Small intestine (tissue), 7 donors: ENCODE measurements at regions not wholly inside any gene's neighbourhood (a gene's known extent, or its start where the extent isn't known, plus 50 kb on each side); places are given as distances from the start of the nearest gene placed in this dataset.

Experiments
- DNase-seq, 2 donors: peaks; one replicate each; pipeline versions ENCODE4 v3.0.0 to v3.0.0-alpha.2; 2013
- FAIRE-seq: peaks from 2 replicates; lab custom pipeline; 2012; peaks lifted over from hg19 to GRCh38; lab: Jason Lieb, UNC
- H3K27ac ChIP-seq, 3 donors: one replicate each; pipeline ENCODE4 v1.5.1; 2013; ENCODE audit warnings: low read length in 2 of 3, mild to moderate bottlenecking in 2 of 3, control low read depth in 1 of 3, inconsistent platforms in 1 of 3, low read depth in 1 of 3, moderate library complexity in 1 of 3
- H3K27me3 ChIP-seq, 3 donors: one replicate each; pipeline ENCODE4 v1.6.1; 2013; ENCODE audit warnings: low read length in 3 of 3, inconsistent platforms in 1 of 3; ENCODE audit not compliant: control insufficient read depth in 3 of 3, insufficient read depth in 3 of 3
- H3K36me3 ChIP-seq, 3 donors: one replicate each; pipeline ENCODE4 v1.6.1; 2013; ENCODE audit warnings: low read length in 3 of 3, inconsistent platforms in 1 of 3, low read depth in 1 of 3, mild to moderate bottlenecking in 1 of 3, moderate library complexity in 1 of 3; ENCODE audit not compliant: control insufficient read depth in 3 of 3, insufficient read depth in 2 of 3
- H3K4me1 ChIP-seq, 3 donors: one replicate each; pipeline ENCODE4 v1.6.1; 2013; ENCODE audit warnings: low read length in 2 of 3, inconsistent platforms in 1 of 3, low read depth in 1 of 3, mild to moderate bottlenecking in 1 of 3, moderate library complexity in 1 of 3; ENCODE audit not compliant: control insufficient read depth in 3 of 3, insufficient read depth in 2 of 3
- H3K4me3 ChIP-seq, 3 donors: one replicate each; pipeline ENCODE4 v1.5.1; 2013; ENCODE audit warnings: low read length in 3 of 3, control low read depth in 1 of 3, inconsistent platforms in 1 of 3, low read depth in 1 of 3, mild to moderate bottlenecking in 1 of 3, moderate library complexity in 1 of 3
- H3K9me3 ChIP-seq, 2 donors: one replicate each; pipeline ENCODE4 v1.6.1; 2013; ENCODE audit warnings: low read depth in 1 of 2, low read length in 1 of 2; ENCODE audit not compliant: control insufficient read depth in 2 of 2, insufficient read depth in 1 of 2
- WGBS, 3 donors: extraction: QIAGEN DNeasy Blood & Tissue Kit; methylation state at CpG; one replicate each; pipeline ENCODE4 v1.1.7; 2013; 5-methylcytosine and 5-hydroxymethylcytosine counted together
- donor health status: healthy with polysubstance abuse.
- donor health status: control.
- donor health status: control.
- donor health status: Bipolar disorder and iron deficiency.
- donor health status: healthy.

DNA sequence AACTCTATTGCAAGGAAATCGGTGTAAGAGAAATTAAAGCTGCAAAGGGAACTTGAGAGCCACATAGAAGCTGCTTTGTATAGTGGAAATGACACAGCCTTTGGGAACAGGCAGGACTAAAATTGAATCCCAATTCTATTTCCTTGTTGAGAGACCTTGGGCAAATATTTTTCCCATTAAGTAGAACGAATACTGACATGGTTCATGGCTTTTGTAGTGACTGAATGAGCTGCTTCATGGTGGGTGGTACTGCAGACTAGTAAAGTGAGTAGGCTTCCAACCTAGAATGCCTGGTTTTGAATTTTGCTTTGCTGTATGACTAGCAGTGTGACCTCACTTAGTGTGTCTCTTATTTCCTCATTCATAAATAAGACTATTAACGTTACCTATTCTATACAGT is 182.2 kb upstream of the KCNIP4 start:
- Histone ChIP-seq H3K4me1 (no peaks in the 10 kb centered on the region), H3K9me3 (no peaks in the 10 kb centered on the region), H3K27ac (no peak overlapping the region), H3K36me3 (no peaks in the 10 kb centered on the region), H3K27me3 (no peaks in the 10 kb centered on the region), H3K4me3 (no peak overlapping the region)
- DNase-seq (no peak), FAIRE-seq (no peak)
- WGBS, 3 donors, result 73 to 82% (median 74%) methylated on average over 3 of the region's 3 CpGs

- FAIRE-seq (no peak), DNase-seq (peak; percentile 21 to 50)
- H3K4me3 ChIP-seq, result no peak overlapping the region
- WGBS, 3 donors, result 16 to 27% (median 25%) methylated on average over 12 of the region's 12 CpGs
- H3K4me1 ChIP-seq, result no peaks in the 10 kb centered on the region
- no peaks in the 10 kb centered on the region for H3K9me3 ChIP-seq
- H3K36me3 ChIP-seq, result no peaks in the 10 kb centered on the region
- H3K27ac ChIP-seq, result no peak overlapping the region
- H3K27me3 ChIP-seq, result no peaks in the 10 kb centered on the region
These were observed 181.0 kb upstream of the KCNIP4 start for GRCh38 chr4:22129454-22130029.

DNA sequence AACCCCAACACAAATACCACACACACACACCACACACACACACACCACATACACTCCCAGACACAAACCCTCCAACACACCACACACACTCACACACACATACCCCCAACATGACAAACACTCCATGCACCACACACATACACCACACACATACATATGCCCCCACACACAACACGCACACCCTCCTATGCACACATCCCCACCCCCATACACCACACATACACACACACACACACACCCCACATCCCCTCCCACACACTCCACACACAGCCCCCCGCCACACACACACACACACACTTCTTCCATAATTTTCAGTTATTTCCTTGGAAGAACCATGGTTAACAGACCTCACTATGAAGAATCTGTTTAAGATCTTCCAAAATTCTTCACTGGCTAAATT is 173.5 kb upstream of the KCNIP4 start:
- Histone ChIP-seq H3K4me1 (no peaks in the 10 kb centered on the region), H3K27me3 (no peaks in the 10 kb centered on the region), H3K27ac (no peak overlapping the region), H3K9me3 (peaks cover 0 to 7% of the 10 kb centered on the region in 2 donors), H3K4me3 (no peak overlapping the region), H3K36me3 (no peaks in the 10 kb centered on the region)
- FAIRE-seq (no peak), DNase-seq (no peak)
- WGBS, 3 donors, result 91 to 95% (median 93%) methylated on average over 2 of the region's 2 CpGs

- FAIRE-seq (no peak), DNase-seq (no peak)
- WGBS, 3 donors, result 59 to 84% (median 71%) methylated on average over 2 of the region's 2 CpGs
These were observed 166.7 kb upstream of the KCNIP4 start for GRCh38 chr4:22115262-22115661.

GRCh38 chr4:22103768-22104167 is 155.2 kb upstream of the KCNIP4 start:
- H3K27me3 ChIP-seq, result no peaks in the 10 kb centered on the region

More at GRCh38 chr4:22115262-22115661, 166.7 kb upstream of the KCNIP4 start:
- H3K36me3 ChIP-seq, result no peaks in the 10 kb centered on the region
- no peaks in the 10 kb centered on the region for H3K9me3 ChIP-seq
- no peaks in the 10 kb centered on the region for H3K27me3 ChIP-seq
- no peak overlapping the region for H3K27ac ChIP-seq
- no peaks in the 10 kb centered on the region for H3K4me1 ChIP-seq
- no peak overlapping the region for H3K4me3 ChIP-seq

GRCh38 chr4:22099896-22100295 is 151.3 kb upstream of the KCNIP4 start:
- FAIRE-seq (no peak), DNase-seq (no peak)
- no peak overlapping the region for H3K27ac ChIP-seq
- 80 to 86% (median 85%) methylated on average over 2 of the region's 2 CpGs for WGBS, 3 donors
- H3K4me1 ChIP-seq, result no peaks in the 10 kb centered on the region
- no peaks in the 10 kb centered on the region for H3K9me3 ChIP-seq
- H3K27me3 ChIP-seq, result no peaks in the 10 kb centered on the region
- H3K36me3 ChIP-seq, result no peaks in the 10 kb centered on the region
- H3K4me3 ChIP-seq, result no peak overlapping the region

More at GRCh38 chr4:22103768-22104167, 155.2 kb upstream of the KCNIP4 start:
- DNase-seq, result no peak
- no peak overlapping the region for H3K27ac ChIP-seq
- no peaks in the 10 kb centered on the region for H3K9me3 ChIP-seq
- no peaks in the 10 kb centered on the region for H3K4me1 ChIP-seq
- no peak for FAIRE-seq
- WGBS, 3 donors, result 19 to 53% (median 28%) methylated on average over 2 of the region's 2 CpGs
- no peak overlapping the region for H3K4me3 ChIP-seq
- H3K36me3 ChIP-seq, result no peaks in the 10 kb centered on the region

GRCh38 chr4:22097596-22097995 is 149.0 kb upstream of the KCNIP4 start:
- H3K9me3 ChIP-seq, result no peaks in the 10 kb centered on the region
- 78 to 82% (median 79%) methylated on average over 2 of the region's 2 CpGs for WGBS, 3 donors
- H3K4me1 ChIP-seq, result no peaks in the 10 kb centered on the region
- no peak overlapping the region for H3K27ac ChIP-seq
- no peaks in the 10 kb centered on the region for H3K36me3 ChIP-seq
- H3K27me3 ChIP-seq, result no peaks in the 10 kb centered on the region
- DNase-seq, result no peak
- H3K4me3 ChIP-seq, result no peak overlapping the region
- no peak for FAIRE-seq

GRCh38 chr4:22094217-22094616 is 145.6 kb upstream of the KCNIP4 start:
- no peaks in the 10 kb centered on the region for H3K27me3 ChIP-seq
- FAIRE-seq (no peak), DNase-seq (no peak)
- no peaks in the 10 kb centered on the region for H3K9me3 ChIP-seq
- no peak overlapping the region for H3K4me3 ChIP-seq
- no peak overlapping the region for H3K27ac ChIP-seq
- H3K36me3 ChIP-seq, result no peaks in the 10 kb centered on the region
- H3K4me1 ChIP-seq, result no peaks in the 10 kb centered on the region

DNA sequence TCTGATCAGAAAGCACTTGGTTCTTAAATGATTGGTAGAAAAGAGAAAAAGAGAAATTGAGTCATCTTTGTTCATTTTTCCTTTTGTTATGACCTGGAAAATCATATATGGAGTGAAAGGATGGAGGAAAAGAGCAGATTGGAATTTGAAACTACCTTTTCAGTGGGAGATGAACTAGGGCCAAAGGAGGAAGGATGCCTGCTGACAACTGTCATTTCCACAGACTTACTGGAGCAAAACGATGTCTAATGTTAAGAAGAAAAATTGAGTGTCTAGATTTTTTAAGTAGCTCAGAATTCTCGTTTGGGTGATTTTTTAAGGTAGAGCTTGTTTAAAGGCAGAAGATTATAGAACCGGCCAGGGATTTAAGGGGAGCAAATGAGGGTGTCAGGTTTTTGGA is 144.6 kb upstream of the KCNIP4 start:
- no peak overlapping the region for H3K27ac ChIP-seq
- no peaks in the 10 kb centered on the region for H3K36me3 ChIP-seq
- FAIRE-seq (no peak), DNase-seq (no peak)
- 65 to 72% (median 72%) methylated on average over 3 of the region's 3 CpGs for WGBS, 3 donors
- H3K4me3 ChIP-seq, result no peak overlapping the region
- H3K4me1 ChIP-seq, result no peaks in the 10 kb centered on the region
- H3K27me3 ChIP-seq, result no peaks in the 10 kb centered on the region
- H3K9me3 ChIP-seq, result no peaks in the 10 kb centered on the region
